MM.1S (cell line): ENCODE measurements at regions not wholly inside any gene's neighbourhood (a gene's known extent, or its start where the extent isn't known, plus 50 kb on each side); places are given as distances from the start of the nearest gene placed in this dataset.
"Not testable (repeated sequence)": the region's sequence is repeated elsewhere in the genome, so short reads cannot be mapped to it uniquely, and the experiment has no call there.

ENCODE experiments used
- DNase-seq: peaks from one replicate; pipeline ENCODE4 v3.0.0-alpha.2; 2015
- H2AFZ ChIP-seq: fragments of 300-600 bp; sonication (generic); 2 replicates; pipeline ENCODE4 v1.6.0; 2016; ENCODE audit warnings: antibody characterized with exemption, low read length
- H3F3A ChIP-seq: fragments of 300-600 bp; sonication (generic); 2 replicates; pipeline ENCODE4 v1.6.1; 2016; ENCODE audit warnings: mild to moderate bottlenecking, antibody characterized with exemption, low read length, moderate library complexity, mixed read lengths; ENCODE audit not compliant: insufficient read depth
- H3K27ac ChIP-seq: fragments of 300-600 bp; sonication (generic); 2 replicates; pipeline ENCODE4 v1.5.1; 2016; ENCODE audit warnings: mild to moderate bottlenecking, low read length
- H3K27me3 ChIP-seq: fragments of 300-600 bp; sonication (generic); replicated peaks from 2 replicates; pipeline ENCODE4 v1.6.0; 2016; ENCODE audit warnings: low read length; ENCODE audit not compliant: insufficient read depth
- H3K36me3 ChIP-seq: fragments of 300-600 bp; sonication (generic); replicated peaks from 2 replicates; pipeline ENCODE4 v1.6.1; 2016; ENCODE audit warnings: mild to moderate bottlenecking, low read length, mixed read lengths; ENCODE audit not compliant: insufficient read depth
- H3K4me1 ChIP-seq: fragments of 300-600 bp; sonication (generic); 2 replicates; pipeline ENCODE4 v1.6.1; 2016; ENCODE audit warnings: low read length, mixed read lengths
- H3K4me2 ChIP-seq: fragments of 300-600 bp; sonication (generic); 2 replicates; pipeline ENCODE4 v1.6.0; 2016; ENCODE audit warnings: low read depth, low read length
- H3K4me3 ChIP-seq: fragments of 300-600 bp; sonication (generic); 2 replicates; pipeline ENCODE4 v1.5.1; 2016; ENCODE audit warnings: low read length, mixed read lengths
- H3K79me2 ChIP-seq: fragments of 300-600 bp; sonication (generic); 2 replicates; pipeline ENCODE4 v1.6.1; 2016; ENCODE audit warnings: mixed run types, low read length, mixed read lengths
- H3K9ac ChIP-seq: fragments of 300-600 bp; sonication (generic); 2 replicates; pipeline ENCODE4 v1.6.1; 2016; ENCODE audit warnings: low read length, mixed read lengths
- H3K9me2 ChIP-seq: fragments of 300-600 bp; sonication (generic); replicated peaks from 2 replicates; pipeline ENCODE4 v1.6.1; 2016; ENCODE audit warnings: mild to moderate bottlenecking, low read length, mixed read lengths; ENCODE audit not compliant: insufficient read depth
- H3K9me3 ChIP-seq: fragments of 300-600 bp; sonication (generic); replicated peaks from 2 replicates; pipeline ENCODE4 v1.6.1; 2016; ENCODE audit warnings: mild to moderate bottlenecking, low read length, mixed read lengths; ENCODE audit not compliant: insufficient read depth
- H4K20me1 ChIP-seq: fragments of 300-600 bp; sonication (generic); 2 replicates; pipeline ENCODE4 v1.6.1; 2016; ENCODE audit warnings: mild to moderate bottlenecking, low read length, moderate library complexity, mixed read lengths; ENCODE audit not compliant: insufficient read depth
- CTCF ChIP-seq: fragments of 300-600 bp; sonication (generic); IDR thresholded peaks from 2 replicates; pipeline ENCODE4 v1.5.1; 2016; ENCODE audit warnings: antibody characterized with exemption, low read length, mixed read lengths
- EZH2 ChIP-seq: fragments of 300-600 bp; sonication (generic); optimal IDR thresholded peaks from 2 replicates; pipeline ENCODE3; 2017; ENCODE audit warnings: low read depth, mild to moderate bottlenecking, antibody characterized with exemption, low read length, mixed read lengths
- EZH2phosphoT487 ChIP-seq: fragments of 300-600 bp; sonication (generic); IDR thresholded peaks from 2 replicates; pipeline ENCODE4 v1.6.1; 2018; ENCODE audit warnings: antibody characterized with exemption, low read length

DNA sequence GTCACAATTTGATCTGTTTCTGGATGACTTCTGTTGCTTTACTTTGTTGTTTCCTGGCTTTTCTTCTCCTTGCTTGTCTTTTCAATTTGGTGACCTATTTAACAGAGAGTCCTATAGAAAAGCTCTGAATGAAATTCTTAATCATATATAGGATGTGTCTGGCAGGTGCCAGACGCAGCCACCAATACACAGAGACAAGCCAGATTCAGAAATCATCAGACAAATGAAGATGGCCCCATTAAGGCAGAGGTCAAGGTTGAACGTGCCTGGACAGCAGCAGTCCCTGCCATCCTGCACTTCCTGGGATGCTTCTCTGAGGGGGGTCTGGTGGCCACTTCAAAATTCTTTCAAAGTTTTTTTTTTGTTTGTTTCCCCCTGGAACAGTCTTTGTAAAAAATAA lies 846.7 kb upstream of the COBL start:
- no peak overlapping the region for H3K4me3 ChIP-seq
- H3K27me3 ChIP-seq: no peaks in the 10 kb centered on the region
- no peaks in the 10 kb centered on the region for H3K79me2 ChIP-seq
- H2AFZ ChIP-seq: no peak overlapping the region
- no peaks in the 10 kb centered on the region for H3K36me3 ChIP-seq
- H3F3A ChIP-seq: no peaks in the 10 kb centered on the region
- no peaks in the 10 kb centered on the region for H3K4me1 ChIP-seq
- TF ChIP-seq EZH2 (no peak), CTCF (no peak), EZH2phosphoT487 (no peak)
- H4K20me1 ChIP-seq: no peaks in the 10 kb centered on the region
- no peaks in the 10 kb centered on the region for H3K9me3 ChIP-seq
- H3K9ac ChIP-seq: no peak overlapping the region
- no peaks in the 10 kb centered on the region for H3K9me2 ChIP-seq
- no peak for DNase-seq
- no peak overlapping the region for H3K4me2 ChIP-seq
- no peak overlapping the region for H3K27ac ChIP-seq

- no peak overlapping the region for H3K9ac ChIP-seq
- H3K4me3 ChIP-seq: no peak overlapping the region
- DNase-seq: no peak
- no peaks in the 10 kb centered on the region for H3F3A ChIP-seq
- no peaks in the 10 kb centered on the region for H3K4me1 ChIP-seq
- H3K36me3 ChIP-seq: no peaks in the 10 kb centered on the region
- H3K27ac ChIP-seq: no peak overlapping the region
- H3K9me2 ChIP-seq: no peaks in the 10 kb centered on the region
- H3K4me2 ChIP-seq: no peak overlapping the region
- TF ChIP-seq EZH2phosphoT487 (no peak), EZH2 (no peak), CTCF (no peak)
- no peaks in the 10 kb centered on the region for H4K20me1 ChIP-seq
- no peaks in the 10 kb centered on the region for H3K79me2 ChIP-seq
- H3K9me3 ChIP-seq: no peaks in the 10 kb centered on the region
- no peak overlapping the region for H2AFZ ChIP-seq
- no peaks in the 10 kb centered on the region for H3K27me3 ChIP-seq
Measured at GRCh38 chr7:52161483-52161882, 844.9 kb upstream of the COBL start.

GRCh38 chr7:52159421-52159820 lies 842.8 kb upstream of the COBL start:
- not testable (repeated sequence) for H4K20me1 ChIP-seq, H3K27ac ChIP-seq, H3K27me3 ChIP-seq, DNase-seq, H3K4me1 ChIP-seq, H3F3A ChIP-seq, H3K79me2 ChIP-seq, H3K36me3 ChIP-seq, H3K4me2 ChIP-seq, H2AFZ ChIP-seq, H3K9me2 ChIP-seq, H3K9ac ChIP-seq, H3K4me3 ChIP-seq, H3K9me3 ChIP-seq

DNA sequence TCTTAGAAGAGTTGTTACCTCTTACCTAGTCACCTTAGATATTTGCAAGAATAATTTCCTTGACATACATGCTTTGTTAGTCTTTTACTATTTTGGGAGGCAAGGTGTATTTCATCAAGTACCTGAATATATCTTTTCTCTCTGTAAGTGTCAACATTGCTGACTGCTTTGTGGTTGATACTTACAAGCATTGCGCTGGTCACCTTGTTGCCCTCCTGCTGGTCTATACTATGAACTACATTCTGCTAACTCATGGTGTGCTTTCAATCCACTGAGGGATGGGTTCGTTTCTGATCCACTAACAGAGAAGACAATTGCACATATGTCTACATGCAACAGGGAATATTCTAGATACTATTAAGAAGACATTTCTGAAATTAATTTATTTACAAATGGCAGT lies 837.8 kb upstream of the COBL start:
- Histone ChIP-seq H3K9me2 (no peaks in the 10 kb centered on the region), H3K4me2 (no peak overlapping the region), H2AFZ (no peak overlapping the region), H3K4me1 (no peaks in the 10 kb centered on the region), H4K20me1 (no peaks in the 10 kb centered on the region), H3K9ac (no peak overlapping the region), H3K79me2 (no peaks in the 10 kb centered on the region), H3K27ac (no peak overlapping the region), H3F3A (no peaks in the 10 kb centered on the region), H3K27me3 (no peaks in the 10 kb centered on the region), H3K4me3 (no peak overlapping the region), H3K36me3 (no peaks in the 10 kb centered on the region), H3K9me3 (no peaks in the 10 kb centered on the region)
- DNase-seq: no peak
- TF ChIP-seq EZH2phosphoT487 (no peak), CTCF (peak; percentile 10; the same call in 1 of the 2 replicates), EZH2 (no peak)
